Stimulated activated CD4-positive, alpha-beta T cell treated with anti-CD3 and anti-CD28 coated beads, TNF-alpha, amount 100 ng/mL, for 1 hour (primary cell): ENCODE measurements at regions not wholly inside any gene's neighbourhood (a gene's known extent, or its start where the extent isn't known, plus 50 kb on each side); places are given as distances from the start of the nearest gene placed in this dataset.

Experiments used
- DNase-seq, 3 donors: peaks; one replicate each; pipeline ENCODE4 v3.0.0-alpha.2; 2020; ENCODE audit warnings: low read depth in 3 of 3, low spot score in 1 of 3

- DNase-seq, result no peak
Observed at GRCh38 chr9:119771341-119771740, 402.1 kb upstream of the BRINP1 start.

- no peak for DNase-seq
Observed at GRCh38 chr9:119768266-119768665, 399.0 kb upstream of the BRINP1 start.

GRCh38 chr9:119765632-119766175 lies 396.5 kb upstream of the BRINP1 start:
- no peak for DNase-seq

- no peak for DNase-seq
Observed at GRCh38 chr9:119763260-119763659, 394.0 kb upstream of the BRINP1 start.

- DNase-seq, result no peak
Observed at GRCh38 chr9:119761812-119762211, 392.6 kb upstream of the BRINP1 start.

GRCh38 chr9:119758990-119759389 lies 389.8 kb upstream of the BRINP1 start:
- no peak for DNase-seq

GRCh38 chr9:119758241-119758640 lies 389.0 kb upstream of the BRINP1 start:
- DNase-seq, result no peak

GRCh38 chr9:119739476-119739875 lies 370.2 kb upstream of the BRINP1 start:
- no peak for DNase-seq

GRCh38 chr9:119736491-119737454 lies 367.5 kb upstream of the BRINP1 start:
- no peak for DNase-seq

GRCh38 chr9:119727988-119728387 lies 358.8 kb upstream of the BRINP1 start:
- DNase-seq, result no peak

- no peak for DNase-seq
Observed at GRCh38 chr9:119726035-119726434, 356.8 kb upstream of the BRINP1 start.

GRCh38 chr9:119722384-119722783 lies 353.1 kb upstream of the BRINP1 start:
- DNase-seq, result no peak

- DNase-seq, result no peak
Observed at GRCh38 chr9:119712325-119712724, 343.1 kb upstream of the BRINP1 start.

GRCh38 chr9:119709431-119709830 lies 340.2 kb upstream of the BRINP1 start:
- no peak for DNase-seq

- no peak for DNase-seq
Observed at GRCh38 chr9:119707228-119707845, 338.1 kb upstream of the BRINP1 start.

- no peak for DNase-seq
Observed at GRCh38 chr9:119701651-119702050, 332.4 kb upstream of the BRINP1 start.

- no peak for DNase-seq
Observed at GRCh38 chr9:119698535-119698934, 329.3 kb upstream of the BRINP1 start.

- no peak for DNase-seq
Observed at GRCh38 chr9:119697996-119698395, 328.8 kb upstream of the BRINP1 start.

GRCh38 chr9:119689879-119690278 lies 320.6 kb upstream of the BRINP1 start:
- no peak for DNase-seq

- no peak for DNase-seq
Observed at GRCh38 chr9:119688547-119688946, 319.3 kb upstream of the BRINP1 start.

GRCh38 chr9:119677811-119678505 lies 308.7 kb upstream of the BRINP1 start:
- no peak for DNase-seq

- DNase-seq, result no peak
Observed at GRCh38 chr9:119675951-119676350, 306.7 kb upstream of the BRINP1 start.
